ENCODE measurements at regions not wholly inside any gene's neighbourhood (a gene's known extent, or its start where the extent isn't known, plus 50 kb on each side); places are given as distances from the start of the nearest gene placed in this dataset.
"Not testable (repeated sequence)": the region's sequence is repeated elsewhere in the genome, so short reads cannot be mapped to it uniquely, and the experiment has no call there.

DNA sequence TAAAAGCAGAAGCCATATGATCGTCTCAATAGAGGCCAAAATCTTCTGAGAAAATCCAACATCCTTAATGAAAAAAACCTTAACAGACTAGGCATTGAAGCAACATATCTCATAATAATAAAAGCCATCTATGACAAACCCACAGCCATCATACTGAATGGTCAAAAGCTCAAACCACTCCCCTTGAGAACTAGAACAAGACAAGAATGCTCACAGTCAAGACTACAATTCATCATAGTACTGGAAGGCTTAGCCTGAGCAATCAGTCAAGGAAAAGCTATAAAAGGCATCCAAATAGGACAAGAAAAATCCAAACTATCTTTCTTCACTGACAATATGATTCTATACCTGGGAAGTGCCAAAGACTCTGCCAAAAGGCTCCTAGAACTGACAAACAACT, 2668.2 kb upstream of the PCDH20 start:
- H3K4me3 ChIP-seq (ENCODE audit: low read length): no peak overlapping the region
- TF ChIP-seq, protein P1, sequence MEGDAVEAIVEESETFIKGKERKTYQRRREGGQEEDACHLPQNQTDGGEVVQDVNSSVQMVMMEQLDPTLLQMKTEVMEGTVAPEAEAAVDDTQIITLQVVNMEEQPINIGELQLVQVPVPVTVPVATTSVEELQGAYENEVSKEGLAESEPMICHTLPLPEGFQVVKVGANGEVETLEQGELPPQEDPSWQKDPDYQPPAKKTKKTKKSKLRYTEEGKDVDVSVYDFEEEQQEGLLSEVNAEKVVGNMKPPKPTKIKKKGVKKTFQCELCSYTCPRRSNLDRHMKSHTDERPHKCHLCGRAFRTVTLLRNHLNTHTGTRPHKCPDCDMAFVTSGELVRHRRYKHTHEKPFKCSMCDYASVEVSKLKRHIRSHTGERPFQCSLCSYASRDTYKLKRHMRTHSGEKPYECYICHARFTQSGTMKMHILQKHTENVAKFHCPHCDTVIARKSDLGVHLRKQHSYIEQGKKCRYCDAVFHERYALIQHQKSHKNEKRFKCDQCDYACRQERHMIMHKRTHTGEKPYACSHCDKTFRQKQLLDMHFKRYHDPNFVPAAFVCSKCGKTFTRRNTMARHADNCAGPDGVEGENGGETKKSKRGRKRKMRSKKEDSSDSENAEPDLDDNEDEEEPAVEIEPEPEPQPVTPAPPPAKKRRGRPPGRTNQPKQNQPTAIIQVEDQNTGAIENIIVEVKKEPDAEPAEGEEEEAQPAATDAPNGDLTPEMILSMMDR (IDR thresholded peaks at IDR 0.05; ENCODE audit: insufficient read depth, low read depth, low read length, missing control alignments): no peak
- no peak for DNase-seq (ENCODE audit: low read depth)

DNA sequence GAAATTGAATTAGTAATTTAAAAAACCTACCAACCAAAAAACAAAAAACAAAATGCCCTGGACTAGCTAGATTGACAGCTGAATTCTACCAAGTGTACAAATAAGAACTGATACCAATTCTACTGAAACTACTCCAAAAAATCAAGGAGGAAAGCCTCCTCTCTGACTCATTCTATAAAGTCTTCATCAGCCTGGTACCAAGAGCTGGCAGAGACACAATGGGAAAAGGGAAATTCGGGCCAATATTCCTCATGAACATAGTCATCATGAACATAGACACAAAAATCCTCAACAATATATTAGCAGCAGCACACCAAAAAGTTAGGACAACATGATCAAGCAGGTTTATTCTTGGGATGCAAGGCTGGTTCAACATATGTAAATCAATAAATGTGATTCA, 2667.7 kb upstream of the PCDH20 start:
- TF ChIP-seq, protein P1 (IDR thresholded peaks at IDR 0.05; ENCODE audit: insufficient read depth, low read depth, low read length, missing control alignments): no peak
- no peak for DNase-seq (ENCODE audit: low read depth)
- H3K4me3 ChIP-seq (ENCODE audit: low read length): no peak overlapping the region

DNA sequence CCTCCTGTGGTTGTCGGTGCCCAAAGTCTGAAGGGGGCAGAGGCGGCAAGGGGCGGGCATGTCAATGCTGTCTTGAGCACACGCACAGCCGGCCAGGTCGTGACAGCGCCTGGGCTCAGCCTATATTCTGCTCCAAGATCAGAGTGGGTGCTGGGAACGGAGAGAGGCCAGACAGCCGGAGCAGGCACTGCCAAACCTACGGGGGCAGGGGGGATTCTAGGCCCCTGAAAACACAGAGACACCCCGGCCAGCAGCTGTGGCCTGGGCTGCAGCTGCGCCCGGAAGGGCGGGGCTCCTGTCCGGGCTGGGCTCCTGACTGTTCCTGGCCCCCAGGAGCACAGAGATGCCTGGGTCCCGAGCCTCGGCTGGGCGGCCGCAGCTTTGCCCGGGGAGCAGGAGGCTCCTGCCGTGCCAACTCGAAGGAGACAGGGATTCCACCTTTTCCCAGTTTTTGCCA, 2662.9 kb upstream of the PCDH20 start:
- H3K4me3 ChIP-seq (ENCODE audit: low read length): no peak overlapping the region
- TF ChIP-seq, protein P1 (IDR thresholded peaks at IDR 0.05; ENCODE audit: insufficient read depth, low read depth, low read length, missing control alignments): no peak
- no peak for DNase-seq (ENCODE audit: low read depth)

DNA sequence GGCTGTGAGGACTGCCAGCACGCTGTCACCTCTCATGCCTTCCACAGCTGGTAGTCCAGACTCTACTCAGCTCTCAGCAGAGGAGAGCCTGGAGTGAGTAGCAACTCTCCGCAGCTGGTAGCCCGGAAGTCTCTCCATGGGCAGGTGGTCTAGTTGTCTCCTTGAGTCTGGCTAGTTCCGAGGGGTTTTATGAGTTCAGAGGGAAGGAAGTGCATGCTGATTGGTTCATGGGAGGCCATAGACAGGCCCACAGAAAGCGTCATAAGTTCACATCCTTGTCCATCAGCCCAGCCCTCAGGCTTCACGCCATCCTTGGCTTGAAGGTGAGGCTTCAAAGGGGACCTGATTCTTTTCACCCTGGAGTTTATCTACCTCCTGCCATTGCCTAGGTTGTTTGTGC, 2662.4 kb upstream of the PCDH20 start:
- TF ChIP-seq, protein P1 (IDR thresholded peaks at IDR 0.05; ENCODE audit: insufficient read depth, low read depth, low read length, missing control alignments): no peak
- H3K4me3 ChIP-seq (ENCODE audit: low read length): no peak overlapping the region
- DNase-seq (ENCODE audit: low read depth): no peak

DNA sequence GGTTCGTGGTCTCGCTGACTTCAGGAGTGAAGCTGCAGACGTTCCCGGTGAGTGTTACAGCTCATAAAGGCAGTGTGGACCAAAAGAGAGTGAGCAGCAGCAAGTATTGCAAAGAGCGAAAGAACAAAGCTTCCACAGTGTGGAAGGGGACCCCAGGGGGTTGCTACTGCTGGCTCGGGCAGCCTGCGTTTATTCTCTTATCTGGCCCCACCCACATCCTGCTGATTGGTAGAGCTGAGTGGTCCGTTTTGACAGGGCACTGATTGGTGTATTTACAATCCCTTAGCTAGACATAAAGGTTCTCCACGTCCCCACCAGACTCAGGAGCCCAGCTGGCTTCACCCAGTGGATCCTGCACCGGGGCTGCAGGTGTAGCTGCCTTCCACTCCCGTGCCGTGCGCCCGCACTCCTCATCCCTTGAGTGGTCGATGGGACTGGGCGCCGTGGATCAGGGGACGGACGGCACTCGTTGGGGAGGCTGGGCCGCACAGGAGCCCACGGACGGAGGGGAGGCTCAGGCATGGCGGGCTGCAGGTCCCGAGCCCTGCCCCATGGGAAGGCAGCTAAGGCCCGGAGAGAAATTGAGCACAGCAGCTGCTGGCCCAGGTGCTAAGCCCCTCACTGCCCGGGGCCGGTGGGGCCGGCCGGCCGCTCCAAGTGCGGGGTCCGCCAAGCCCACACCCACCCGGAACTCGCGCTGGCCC, 2661.6 kb upstream of the PCDH20 start:
- not testable (repeated sequence) for DNase-seq (ENCODE audit: low read depth); H3K4me3 ChIP-seq (ENCODE audit: low read length)

DNA sequence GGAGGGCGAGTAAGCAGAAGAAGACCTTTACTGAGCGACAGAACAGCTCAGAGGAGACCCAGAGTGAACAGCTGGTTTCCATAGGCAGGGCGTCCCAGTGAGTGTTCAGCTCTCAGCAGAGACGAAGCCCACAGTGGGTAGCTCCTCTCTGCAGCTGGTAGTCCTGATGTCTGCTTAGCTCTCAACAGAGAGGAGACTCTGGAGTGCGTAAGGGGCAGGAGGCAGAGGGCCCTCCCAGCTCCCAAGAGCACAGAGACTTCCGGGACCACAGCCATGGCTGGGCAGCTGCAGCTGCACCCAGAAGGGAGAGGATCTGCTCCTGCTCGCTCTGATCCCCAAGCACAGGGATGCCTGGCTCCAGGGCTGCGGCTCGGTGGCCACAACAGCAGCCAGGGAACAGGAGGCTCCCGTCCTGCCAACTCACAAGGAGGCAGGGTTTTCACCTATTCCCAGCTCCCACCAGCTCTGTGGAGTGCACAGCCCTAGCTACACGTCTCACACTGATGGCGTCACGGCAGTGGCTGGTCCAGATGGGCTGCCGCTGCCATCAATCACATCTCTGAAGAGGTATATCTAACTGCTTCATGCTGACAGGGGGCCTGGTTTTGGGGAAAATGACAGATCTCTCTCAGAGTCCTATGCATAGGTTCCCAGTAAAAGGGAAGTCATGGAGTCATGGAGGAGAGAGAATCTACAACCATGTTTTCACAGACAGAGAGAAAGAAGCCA, 2660.1 kb upstream of the PCDH20 start:
- TF ChIP-seq, protein P1 (IDR thresholded peaks at IDR 0.05; ENCODE audit: insufficient read depth, low read depth, low read length, missing control alignments): no peak
- no peak for DNase-seq (ENCODE audit: low read depth)
- no peak overlapping the region for H3K4me3 ChIP-seq (ENCODE audit: low read length)

DNA sequence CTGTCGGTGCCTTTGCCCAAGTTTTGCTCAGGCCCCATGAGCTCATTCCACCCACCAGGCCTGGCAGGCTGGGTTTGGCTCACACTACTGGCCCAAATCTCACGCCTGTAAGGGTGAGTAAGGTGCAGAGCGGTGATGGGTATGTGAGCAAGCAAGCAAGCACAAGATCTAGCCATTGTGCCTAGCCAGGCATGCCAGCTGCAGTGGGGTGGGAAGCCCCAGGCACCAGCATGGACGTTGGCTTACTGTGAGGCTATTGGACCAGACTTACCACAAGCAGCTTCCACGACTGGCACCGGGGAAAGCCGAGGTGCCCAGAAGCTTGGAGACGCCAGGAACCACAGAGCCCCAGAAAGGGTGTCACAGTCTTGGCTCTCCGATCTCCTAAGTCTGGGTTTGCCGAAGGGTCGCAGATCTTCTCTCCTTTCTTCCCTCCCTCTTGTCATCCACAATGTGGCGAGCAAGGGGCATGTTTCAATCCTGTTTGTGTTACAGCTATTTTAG, 2659.4 kb upstream of the PCDH20 start:
- TF ChIP-seq, protein P1 (IDR thresholded peaks at IDR 0.05; ENCODE audit: insufficient read depth, low read depth, low read length, missing control alignments): no peak
- DNase-seq (ENCODE audit: low read depth): no peak
- no peak overlapping the region for H3K4me3 ChIP-seq (ENCODE audit: low read length)

Measured in epithelial cell of esophagus (primary cell).